ENCODE measurements at regions not wholly inside any gene's neighbourhood (a gene's known extent, or its start where the extent isn't known, plus 50 kb on each side); places are given as distances from the start of the nearest gene placed in this dataset.

DNA sequence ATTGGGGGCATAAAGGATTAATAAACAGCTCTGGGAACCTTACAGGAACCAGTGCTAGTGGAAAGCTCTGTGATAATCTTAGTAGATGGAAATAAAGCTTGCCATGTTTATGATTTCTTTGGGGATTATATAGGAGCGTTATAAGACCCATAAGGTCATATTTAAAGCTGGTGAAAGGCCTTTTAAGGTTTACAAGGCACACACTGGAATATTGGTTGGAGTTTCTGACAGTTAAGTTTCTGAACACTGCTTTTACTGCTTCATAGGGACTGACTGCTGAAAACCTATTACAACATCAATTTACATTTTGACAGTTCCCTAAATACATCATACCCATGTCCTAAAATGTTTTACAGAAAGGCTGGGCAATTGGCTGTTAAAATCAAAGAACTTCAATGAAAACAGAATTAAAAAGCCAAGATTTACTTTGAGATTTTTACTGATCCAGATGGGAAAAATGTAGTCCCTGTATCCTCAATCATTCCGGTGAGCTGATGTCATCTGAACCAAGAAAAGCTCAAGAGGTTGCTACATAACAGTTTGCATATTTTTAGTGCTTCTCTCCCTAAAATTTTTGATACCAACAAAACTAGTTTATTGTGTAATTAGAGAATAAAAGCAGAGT, 153.7 kb upstream of the IGF1 start:
- Histone ChIP-seq H3K79me1 (ENCODE audit: low read depth, low read length) (no peaks in the 10 kb centered on the region), H2BK12ac (ENCODE audit: low read depth, low read length) (no peak overlapping the region), H4K8ac (ENCODE audit: extremely low read depth, insufficient read depth, low read length) (no peak overlapping the region), H3K14ac (ENCODE audit: insufficient read length) (no peak overlapping the region), H3K4me2 (ENCODE audit: insufficient read depth in 1 of 2, low read depth in 2 of 2, low read length in 2 of 2) (no peak overlapping the region), H3K27ac (ENCODE audit: low read depth, low read length) (no peak overlapping the region), H2BK5ac (ENCODE audit: low read depth, low read length) (no peak overlapping the region), H2BK20ac (ENCODE audit: low read length) (no peak overlapping the region), H3K56ac (replicated peaks; ENCODE audit: insufficient read length, low read depth, low read length) (no peak overlapping the region), H3K4me1 (replicated peaks in 1 of 4; ENCODE audit: control insufficient read depth in 3 of 4, insufficient read depth in 4 of 4, low read length in 3 of 4) (no peaks in the 10 kb centered on the region), H3K9me3 (ENCODE audit: insufficient read depth in 2 of 2, low read depth in 1 of 2, low read length in 1 of 2) (no peaks in the 10 kb centered on the region), H2AK5ac (ENCODE audit: low read depth, low read length) (no peak overlapping the region), H2BK120ac (replicated peaks; ENCODE audit: low read depth, low read length) (no peak overlapping the region), H4K20me1 (replicated peaks in 1 of 2; ENCODE audit: control insufficient read depth in 1 of 2, insufficient read depth in 2 of 2, low read length in 2 of 2) (no peaks in the 10 kb centered on the region), H3K4me3 (ENCODE audit: extremely low read depth in 1 of 4, insufficient read depth in 2 of 4, low read depth in 3 of 4, low read length in 4 of 4) (no peak overlapping the region), H2BK15ac (ENCODE audit: low read length) (no peak overlapping the region), H3K36me3 (ENCODE audit: control insufficient read depth in 2 of 4, insufficient read depth in 4 of 4, low read length in 3 of 4) (no peaks in the 10 kb centered on the region), H4K5ac (ENCODE audit: insufficient read length, low read depth, low read length) (no peak overlapping the region), H3K9ac (replicated peaks in 1 of 4; ENCODE audit: extremely low read depth in 1 of 4, low read depth in 3 of 4, low read length in 3 of 4) (no peak overlapping the region), H3K18ac (ENCODE audit: extremely low read depth, low read length) (no peak overlapping the region), H3K23ac (ENCODE audit: insufficient read length) (no peak overlapping the region), H3K4ac (replicated peaks; ENCODE audit: insufficient read length, low read depth, low read length) (no peak overlapping the region), H3K23me2 (ENCODE audit: low read depth, low read length) (no peaks in the 10 kb centered on the region), H2AFZ (ENCODE audit: low read length) (no peak overlapping the region), H3K27me3 (replicated peaks in 1 of 4; ENCODE audit: control insufficient read depth in 3 of 4, extremely low read depth in 1 of 4, insufficient read depth in 3 of 4, low read length in 3 of 4) (no peaks in the 10 kb centered on the region), H3K79me2 (ENCODE audit: control insufficient read depth in 1 of 2, insufficient read depth in 2 of 2, low read length in 2 of 2) (no peaks in the 10 kb centered on the region), H4K91ac (replicated peaks; ENCODE audit: insufficient read length, low read length) (no peak overlapping the region)
- POLR2A ChIA-PET (ENCODE audit: partially characterized antibody): no interaction called here
- no peak for DNase-seq (ENCODE audit: low read depth in 1 of 2, low spot score in 2 of 2)
- CTCF ChIA-PET (ENCODE audit: partially characterized antibody): no interaction called here
- FAIRE-seq: no peak
- 87% methylated on average over 2 of the region's 2 CpGs; no CpG with 5 or more reads in 1 of the 2 experiments for WGBS, 2 experiments (ENCODE audit: extremely low coverage in 1 of 2, insufficient coverage in 1 of 2, insufficient read length in 1 of 2, insufficient replicate concordance in 2 of 2, low coverage in 1 of 2, low lambda C conversion rate in 2 of 2, missing lambda C conversion rate in 1 of 2)
- no peak for TF ChIP-seq NRF1 (IDR thresholded peaks at IDR 0.05; ENCODE audit: low read depth, low read length)

All from H1 (cell line).